ENCODE measurements at regions not wholly inside any gene's neighbourhood (a gene's known extent, or its start where the extent isn't known, plus 50 kb on each side); places are given as distances from the start of the nearest gene placed in this dataset.

GRCh38 chr2:129274038-129274415, 705.4 kb upstream of the RAB6C start:
- peaks cover 29% of the 10 kb centered on the region for H3K9me3 ChIP-seq (replicated peaks)
- DNase-seq, result no peak
- no peaks in the 10 kb centered on the region for H3K27me3 ChIP-seq (ENCODE audit: low read depth)
- no peak for TF ChIP-seq CTCF (IDR thresholded peaks at IDR 0.05; ENCODE audit: borderline replicate concordance)
- H3K27ac ChIP-seq (replicated peaks), result no peak overlapping the region
- no peaks in the 10 kb centered on the region for H3K36me3 ChIP-seq
- intact Hi-C loops (cut with micrococcal nuclease), result no loop called here
- no peaks in the 10 kb centered on the region for H3K4me1 ChIP-seq
- H3K4me3 ChIP-seq, result no peak overlapping the region

GRCh38 chr2:129274918-129275317, 704.5 kb upstream of the RAB6C start:
- Histone ChIP-seq H3K9me3 (replicated peaks) (peaks cover 27% of the 10 kb centered on the region), H3K4me1 (no peaks in the 10 kb centered on the region), H3K36me3 (no peaks in the 10 kb centered on the region), H3K4me3 (no peak overlapping the region), H3K27ac (replicated peaks) (no peak overlapping the region), H3K27me3 (ENCODE audit: low read depth) (no peaks in the 10 kb centered on the region)
- DNase-seq, result no peak
- intact Hi-C loops (cut with micrococcal nuclease), result no loop called here
- TF ChIP-seq CTCF (IDR thresholded peaks at IDR 0.05; ENCODE audit: borderline replicate concordance), result no peak

GRCh38 chr2:129275706-129276105, 703.8 kb upstream of the RAB6C start:
- H3K27me3 ChIP-seq (ENCODE audit: low read depth), result no peaks in the 10 kb centered on the region
- H3K4me3 ChIP-seq, result no peak overlapping the region
- H3K4me1 ChIP-seq, result no peaks in the 10 kb centered on the region
- H3K9me3 ChIP-seq (replicated peaks), result peaks cover 23% of the 10 kb centered on the region
- no peak overlapping the region for H3K27ac ChIP-seq (replicated peaks)
- DNase-seq, result no peak
- TF ChIP-seq CTCF (IDR thresholded peaks at IDR 0.05; ENCODE audit: borderline replicate concordance), result no peak
- H3K36me3 ChIP-seq, result no peaks in the 10 kb centered on the region
- intact Hi-C loops (cut with micrococcal nuclease), result no loop called here

- no peaks in the 10 kb centered on the region for H3K4me1 ChIP-seq
- peaks cover 13% of the 10 kb centered on the region for H3K9me3 ChIP-seq (replicated peaks)
- no peak for DNase-seq
- no peak overlapping the region for H3K27ac ChIP-seq (replicated peaks)
- no peaks in the 10 kb centered on the region for H3K36me3 ChIP-seq
- no peak for TF ChIP-seq CTCF (IDR thresholded peaks at IDR 0.05; ENCODE audit: borderline replicate concordance)
- intact Hi-C loops (cut with micrococcal nuclease), result no loop called here
- H3K4me3 ChIP-seq, result no peak overlapping the region
- no peaks in the 10 kb centered on the region for H3K27me3 ChIP-seq (ENCODE audit: low read depth)
These were observed 702.4 kb upstream of the RAB6C start for GRCh38 chr2:129276978-129277584.

GRCh38 chr2:129277585-129277981, 701.9 kb upstream of the RAB6C start:
- no peaks in the 10 kb centered on the region for H3K36me3 ChIP-seq
- TF ChIP-seq CTCF (IDR thresholded peaks at IDR 0.05; ENCODE audit: borderline replicate concordance), result no peak
- H3K9me3 ChIP-seq (replicated peaks), result peaks cover 15% of the 10 kb centered on the region
- no peak for DNase-seq
- intact Hi-C loops (cut with micrococcal nuclease), result no loop called here
- H3K27me3 ChIP-seq (ENCODE audit: low read depth), result peaks cover 1% of the 10 kb centered on the region
- H3K4me3 ChIP-seq, result no peak overlapping the region
- H3K27ac ChIP-seq (replicated peaks), result no peak overlapping the region
- H3K4me1 ChIP-seq, result no peaks in the 10 kb centered on the region

All from left ventricle myocardium inferior (tissue), 1 donor.